LNCaP clone FGC (cell line): ENCODE measurements at regions not wholly inside any gene's neighbourhood (a gene's known extent, or its start where the extent isn't known, plus 50 kb on each side); places are given as distances from the start of the nearest gene placed in this dataset.

ENCODE experiments used
- DNase-seq: peaks from one replicate; pipeline ENCODE4 v3.0.0-alpha.2; 2011; ENCODE audit warnings: low read depth
- H3K4me3 ChIP-seq: 2 replicates; pipeline ENCODE4 v1.5.1; 2011; ENCODE audit warnings: mild to moderate bottlenecking, low read depth, low read length, control low read depth
- CTCF ChIP-seq: IDR thresholded peaks from 2 replicates; pipeline ENCODE4 v1.5.1; 2012; ENCODE audit warnings: mild to moderate bottlenecking; ENCODE audit not compliant: control insufficient read depth, insufficient read depth; ENCODE audit errors: extremely low read depth

GRCh38 chr2:157995117-157995516 lies 106.6 kb upstream of the UPP2 start:
- DNase-seq = no peak
- TF ChIP-seq CTCF = no peak
- H3K4me3 ChIP-seq = no peak overlapping the region

- no peak for DNase-seq
- no peak for TF ChIP-seq CTCF
- no peak overlapping the region for H3K4me3 ChIP-seq
Observed at GRCh38 chr2:157991932-157992331, 109.7 kb upstream of the UPP2 start.

- no peak overlapping the region for H3K4me3 ChIP-seq
- no peak for TF ChIP-seq CTCF
- DNase-seq = no peak
Observed at GRCh38 chr2:157990173-157990572, 111.5 kb upstream of the UPP2 start.

- TF ChIP-seq CTCF = peak; percentile 28; the same call in 1 of the 2 replicates
- no peak overlapping the region for H3K4me3 ChIP-seq
- DNase-seq = no peak
Observed at GRCh38 chr2:157989227-157989626, 112.4 kb upstream of the UPP2 start.

GRCh38 chr2:157986761-157987160 lies 110.6 kb upstream of the ACVR1 start:
- DNase-seq = no peak
- H3K4me3 ChIP-seq = no peak overlapping the region
- TF ChIP-seq CTCF = no peak

GRCh38 chr2:157984866-157985265 lies 108.7 kb upstream of the ACVR1 start:
- TF ChIP-seq CTCF = no peak
- H3K4me3 ChIP-seq = no peak overlapping the region
- DNase-seq = no peak

- no peak for DNase-seq
- no peak overlapping the region for H3K4me3 ChIP-seq
- no peak for TF ChIP-seq CTCF
Observed at GRCh38 chr2:157980020-157980419, 103.9 kb upstream of the ACVR1 start.
